ENCODE measurements at regions not wholly inside any gene's neighbourhood (a gene's known extent, or its start where the extent isn't known, plus 50 kb on each side); places are given as distances from the start of the nearest gene placed in this dataset.

DNA sequence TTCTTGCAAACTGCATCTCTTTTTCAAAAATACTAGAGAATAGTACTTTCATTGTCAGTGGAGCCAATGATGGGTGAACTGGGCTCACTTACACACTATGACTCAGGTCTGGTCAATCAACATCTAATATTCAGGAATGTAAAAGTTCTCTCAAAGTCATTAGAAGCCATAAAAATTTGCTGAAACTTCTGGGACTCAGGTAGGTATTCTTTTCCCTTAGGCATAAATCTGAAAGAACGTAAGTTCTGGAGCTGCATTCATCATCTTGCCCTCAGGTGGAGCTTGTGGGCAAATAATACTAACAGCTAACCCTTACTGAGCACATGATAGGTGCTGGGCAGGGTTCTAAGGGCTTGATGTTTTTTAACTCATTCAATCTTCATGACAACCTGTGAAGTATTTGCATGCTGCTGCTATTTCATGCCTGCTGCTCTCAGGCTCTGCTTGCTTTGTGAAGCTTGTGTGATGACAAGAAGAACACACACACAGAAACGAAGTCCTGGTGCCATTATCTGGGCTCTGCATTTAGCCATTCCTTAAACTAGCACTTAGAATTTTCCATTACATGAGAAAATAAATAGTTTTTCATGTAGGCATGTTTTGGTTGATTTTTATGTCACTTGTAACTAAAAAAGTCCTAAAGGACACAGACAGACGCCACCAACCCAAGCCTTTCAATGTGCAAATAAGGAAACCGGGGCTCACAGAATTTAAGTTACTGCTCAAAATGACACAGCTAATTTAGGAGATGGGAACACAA lies 394.2 kb upstream of the LYPLAL1 start:
- TF ChIP-seq, protein P1, sequence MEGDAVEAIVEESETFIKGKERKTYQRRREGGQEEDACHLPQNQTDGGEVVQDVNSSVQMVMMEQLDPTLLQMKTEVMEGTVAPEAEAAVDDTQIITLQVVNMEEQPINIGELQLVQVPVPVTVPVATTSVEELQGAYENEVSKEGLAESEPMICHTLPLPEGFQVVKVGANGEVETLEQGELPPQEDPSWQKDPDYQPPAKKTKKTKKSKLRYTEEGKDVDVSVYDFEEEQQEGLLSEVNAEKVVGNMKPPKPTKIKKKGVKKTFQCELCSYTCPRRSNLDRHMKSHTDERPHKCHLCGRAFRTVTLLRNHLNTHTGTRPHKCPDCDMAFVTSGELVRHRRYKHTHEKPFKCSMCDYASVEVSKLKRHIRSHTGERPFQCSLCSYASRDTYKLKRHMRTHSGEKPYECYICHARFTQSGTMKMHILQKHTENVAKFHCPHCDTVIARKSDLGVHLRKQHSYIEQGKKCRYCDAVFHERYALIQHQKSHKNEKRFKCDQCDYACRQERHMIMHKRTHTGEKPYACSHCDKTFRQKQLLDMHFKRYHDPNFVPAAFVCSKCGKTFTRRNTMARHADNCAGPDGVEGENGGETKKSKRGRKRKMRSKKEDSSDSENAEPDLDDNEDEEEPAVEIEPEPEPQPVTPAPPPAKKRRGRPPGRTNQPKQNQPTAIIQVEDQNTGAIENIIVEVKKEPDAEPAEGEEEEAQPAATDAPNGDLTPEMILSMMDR (IDR thresholded peaks at IDR 0.05 in 8 of 11, conservative IDR thresholded peaks at IDR 0.05 in 3 of 11) = no peak
- no peak for TF ChIP-seq POLR2A (IDR thresholded peaks at IDR 0.05)
